Stimulated activated naive CD8-positive, alpha-beta T cell treated with anti-CD3 and anti-CD28 coated beads, Interleukin-15, Interleukin-2, amounts not matched to agents 100 ng/mL and 50 ng/mL, for 24 hours (primary cell): ENCODE measurements at regions not wholly inside any gene's neighbourhood (a gene's known extent, or its start where the extent isn't known, plus 50 kb on each side); places are given as distances from the start of the nearest gene placed in this dataset.
"Not testable (repeated sequence)": the region's sequence is repeated elsewhere in the genome, so short reads cannot be mapped to it uniquely, and the experiment has no call there.

Experiments used
- H3K27ac Mint-ChIP-seq: one replicate; pipeline ENCODE4 v1.8.0; 2021; ENCODE audit warnings: mild to moderate bottlenecking, mixed read lengths
- H3K27me3 Mint-ChIP-seq: one replicate; pipeline ENCODE4 v1.8.0; 2021; ENCODE audit warnings: mixed read lengths
- H3K36me3 Mint-ChIP-seq: one replicate; pipeline ENCODE4 v1.8.0; 2021; ENCODE audit warnings: low read depth, mixed read lengths
- H3K4me1 Mint-ChIP-seq: one replicate; pipeline ENCODE4 v1.8.0; 2021; ENCODE audit warnings: low read depth, mixed read lengths
- H3K4me3 Mint-ChIP-seq: one replicate; pipeline ENCODE4 v1.8.0; 2021; ENCODE audit warnings: mild to moderate bottlenecking, mixed read lengths
- H3K9me3 Mint-ChIP-seq: one replicate; pipeline ENCODE4 v1.8.0; 2021; ENCODE audit warnings: mixed read lengths

GRCh38 chr2:155880382-155880781, 452.1 kb downstream of the NR4A2 start:
- H3K4me1 Mint-ChIP-seq, H3K4me3 Mint-ChIP-seq, H3K36me3 Mint-ChIP-seq, H3K27me3 Mint-ChIP-seq, H3K27ac Mint-ChIP-seq: not testable (repeated sequence)
- H3K9me3 Mint-ChIP-seq = peaks cover 16% of the 10 kb centered on the region

GRCh38 chr2:155879900-155880299, 452.6 kb downstream of the NR4A2 start:
- H3K9me3 Mint-ChIP-seq = peaks cover 16% of the 10 kb centered on the region
- not testable (repeated sequence) for H3K36me3 Mint-ChIP-seq, H3K27me3 Mint-ChIP-seq, H3K27ac Mint-ChIP-seq, H3K4me1 Mint-ChIP-seq, H3K4me3 Mint-ChIP-seq

- peaks cover 15% of the 10 kb centered on the region for H3K9me3 Mint-ChIP-seq
- no peaks in the 10 kb centered on the region for H3K27me3 Mint-ChIP-seq
- no peak overlapping the region for H3K27ac Mint-ChIP-seq
- H3K4me1 Mint-ChIP-seq = no peaks in the 10 kb centered on the region
- no peaks in the 10 kb centered on the region for H3K36me3 Mint-ChIP-seq
- H3K4me3 Mint-ChIP-seq = no peak overlapping the region
Measured at GRCh38 chr2:155872396-155872795, 460.1 kb downstream of the NR4A2 start.

- Mint-ChIP-seq H3K27me3 (no peaks in the 10 kb centered on the region), H3K36me3 (no peaks in the 10 kb centered on the region), H3K9me3 (peaks cover 15% of the 10 kb centered on the region), H3K4me3 (no peak overlapping the region), H3K27ac (no peak overlapping the region), H3K4me1 (no peaks in the 10 kb centered on the region)
Measured at GRCh38 chr2:155871940-155872339, 460.6 kb downstream of the NR4A2 start.

DNA sequence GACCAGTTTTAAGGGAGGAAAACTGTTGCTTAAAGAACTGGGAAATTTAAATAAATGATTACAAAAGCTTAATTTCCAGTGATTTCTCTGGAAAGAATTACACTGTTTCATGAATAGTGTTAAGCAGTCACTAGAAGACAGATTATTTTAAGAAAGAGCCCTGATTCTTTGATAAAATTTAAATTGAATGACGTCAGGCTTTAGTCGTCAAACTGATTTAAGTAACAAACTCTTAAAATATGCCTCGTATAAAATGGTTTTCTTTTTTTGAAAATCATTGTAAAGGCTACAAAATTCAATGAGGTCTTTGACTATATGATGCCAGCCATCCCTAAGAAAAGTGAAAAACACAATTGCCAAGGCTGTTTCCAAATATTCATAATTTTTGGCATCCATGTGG, 465.0 kb downstream of the NR4A2 start:
- no peaks in the 10 kb centered on the region for H3K27me3 Mint-ChIP-seq
- H3K4me3 Mint-ChIP-seq = no peak overlapping the region
- no peaks in the 10 kb centered on the region for H3K9me3 Mint-ChIP-seq
- no peak overlapping the region for H3K27ac Mint-ChIP-seq
- no peaks in the 10 kb centered on the region for H3K4me1 Mint-ChIP-seq
- H3K36me3 Mint-ChIP-seq = no peaks in the 10 kb centered on the region

DNA sequence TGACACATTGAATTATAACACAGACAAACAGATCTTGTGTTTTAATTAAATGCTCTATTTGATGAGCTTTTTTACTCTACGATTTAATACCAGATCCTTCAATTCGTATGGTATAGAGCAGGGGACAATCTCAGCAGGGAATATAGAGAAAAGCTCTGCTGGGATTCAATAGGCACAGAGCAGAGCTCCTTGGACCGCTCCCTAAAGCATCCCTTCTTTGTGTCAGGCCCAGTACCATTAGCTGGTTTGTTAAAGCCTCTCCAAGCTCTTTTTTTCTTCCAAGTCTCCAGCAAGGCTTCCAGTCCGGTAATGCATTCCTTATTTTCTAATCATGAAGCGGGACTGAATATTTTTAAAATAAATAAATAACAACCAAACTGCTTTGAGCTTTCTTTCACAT, 466.0 kb downstream of the NR4A2 start:
- Mint-ChIP-seq H3K4me3 (no peak overlapping the region), H3K36me3 (no peaks in the 10 kb centered on the region), H3K27me3 (no peaks in the 10 kb centered on the region), H3K9me3 (no peaks in the 10 kb centered on the region), H3K27ac (no peak overlapping the region), H3K4me1 (no peaks in the 10 kb centered on the region)

- Mint-ChIP-seq H3K9me3 (no peaks in the 10 kb centered on the region), H3K36me3 (no peaks in the 10 kb centered on the region), H3K27me3 (peaks cover 4% of the 10 kb centered on the region), H3K4me3 (no peak overlapping the region), H3K27ac (no peak overlapping the region), H3K4me1 (no peaks in the 10 kb centered on the region)
Measured at GRCh38 chr2:155852156-155852555, 480.4 kb downstream of the NR4A2 start.

DNA sequence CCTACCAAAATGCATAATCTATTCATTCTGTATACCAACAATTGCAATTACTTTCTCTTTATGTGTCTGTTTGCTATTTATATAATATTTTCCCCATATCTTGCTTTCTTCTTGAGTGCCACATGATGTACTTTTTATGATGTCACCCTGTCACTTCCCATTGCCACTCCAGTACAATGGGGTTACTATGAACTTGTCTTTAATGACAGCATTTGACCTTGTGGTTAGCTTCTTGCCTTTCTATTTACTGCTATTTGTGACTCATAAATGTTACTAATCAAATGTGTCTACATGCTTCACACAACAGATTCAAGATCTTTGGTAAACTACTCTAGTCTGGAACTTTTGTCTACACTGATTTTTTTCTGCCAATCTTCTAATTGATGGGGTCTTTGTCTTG, 486.3 kb downstream of the NR4A2 start:
- H3K36me3 Mint-ChIP-seq = no peaks in the 10 kb centered on the region
- H3K4me3 Mint-ChIP-seq = no peak overlapping the region
- no peaks in the 10 kb centered on the region for H3K9me3 Mint-ChIP-seq
- H3K27me3 Mint-ChIP-seq = no peaks in the 10 kb centered on the region
- no peaks in the 10 kb centered on the region for H3K4me1 Mint-ChIP-seq
- no peak overlapping the region for H3K27ac Mint-ChIP-seq

GRCh38 chr2:155844461-155844860, 488.1 kb downstream of the NR4A2 start:
- Mint-ChIP-seq H3K27ac (no peak overlapping the region), H3K36me3 (no peaks in the 10 kb centered on the region), H3K4me3 (no peak overlapping the region), H3K4me1 (no peaks in the 10 kb centered on the region), H3K27me3 (no peaks in the 10 kb centered on the region), H3K9me3 (no peaks in the 10 kb centered on the region)

GRCh38 chr2:155842103-155842502, 490.4 kb downstream of the NR4A2 start:
- no peaks in the 10 kb centered on the region for H3K9me3 Mint-ChIP-seq
- H3K27me3 Mint-ChIP-seq = no peaks in the 10 kb centered on the region
- H3K27ac Mint-ChIP-seq = no peak overlapping the region
- H3K4me3 Mint-ChIP-seq = no peak overlapping the region
- no peaks in the 10 kb centered on the region for H3K4me1 Mint-ChIP-seq
- H3K36me3 Mint-ChIP-seq = no peaks in the 10 kb centered on the region

DNA sequence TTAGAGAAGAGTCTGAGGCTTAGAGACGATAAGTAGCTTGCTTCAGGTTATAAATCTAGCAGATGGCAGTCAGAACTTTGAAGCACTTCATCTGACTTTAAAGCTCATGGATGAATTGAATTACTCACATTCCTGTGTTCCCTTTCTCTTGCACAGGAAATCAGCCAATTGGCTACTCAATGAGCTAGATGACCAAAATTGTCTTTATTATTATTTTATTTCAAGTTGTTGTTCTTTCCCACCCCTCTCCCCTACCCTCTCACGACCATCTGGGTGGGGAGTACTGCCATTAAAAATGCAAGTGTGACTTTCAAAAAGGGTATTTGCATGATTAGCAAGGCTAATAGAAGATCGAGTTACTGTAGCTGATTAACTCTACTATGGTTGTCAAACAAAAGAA, 491.1 kb downstream of the NR4A2 start:
- Mint-ChIP-seq H3K27ac (no peak overlapping the region), H3K4me3 (no peak overlapping the region), H3K9me3 (no peaks in the 10 kb centered on the region), H3K4me1 (no peaks in the 10 kb centered on the region), H3K36me3 (no peaks in the 10 kb centered on the region), H3K27me3 (no peaks in the 10 kb centered on the region)

- no peaks in the 10 kb centered on the region for H3K27me3 Mint-ChIP-seq
- H3K27ac Mint-ChIP-seq = no peak overlapping the region
- no peak overlapping the region for H3K4me3 Mint-ChIP-seq
- H3K4me1 Mint-ChIP-seq = no peaks in the 10 kb centered on the region
- no peaks in the 10 kb centered on the region for H3K9me3 Mint-ChIP-seq
- no peaks in the 10 kb centered on the region for H3K36me3 Mint-ChIP-seq
Measured at GRCh38 chr2:155840661-155841060, 491.9 kb downstream of the NR4A2 start.

DNA sequence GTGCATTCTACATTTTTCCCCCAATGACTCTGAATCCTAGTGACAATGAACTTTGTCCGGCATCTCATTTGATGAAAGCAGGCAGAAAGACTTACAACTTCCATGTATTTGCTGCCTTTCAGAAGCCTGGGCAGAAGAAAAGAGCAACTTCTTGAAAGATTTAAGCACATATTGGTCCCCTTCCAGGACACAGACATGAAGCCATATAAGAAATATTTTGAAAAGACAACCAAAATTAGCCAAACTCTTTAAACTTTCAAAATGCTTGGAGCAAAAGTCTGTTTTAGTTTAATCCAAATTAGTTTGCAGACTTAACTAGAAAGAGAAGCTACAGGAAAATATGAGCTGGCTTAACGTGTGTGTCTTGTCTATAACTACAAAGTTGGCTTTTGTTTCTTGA, 492.5 kb downstream of the NR4A2 start:
- Mint-ChIP-seq H3K27me3 (no peaks in the 10 kb centered on the region), H3K9me3 (no peaks in the 10 kb centered on the region), H3K27ac (no peak overlapping the region), H3K4me1 (no peaks in the 10 kb centered on the region), H3K36me3 (no peaks in the 10 kb centered on the region), H3K4me3 (no peak overlapping the region)

DNA sequence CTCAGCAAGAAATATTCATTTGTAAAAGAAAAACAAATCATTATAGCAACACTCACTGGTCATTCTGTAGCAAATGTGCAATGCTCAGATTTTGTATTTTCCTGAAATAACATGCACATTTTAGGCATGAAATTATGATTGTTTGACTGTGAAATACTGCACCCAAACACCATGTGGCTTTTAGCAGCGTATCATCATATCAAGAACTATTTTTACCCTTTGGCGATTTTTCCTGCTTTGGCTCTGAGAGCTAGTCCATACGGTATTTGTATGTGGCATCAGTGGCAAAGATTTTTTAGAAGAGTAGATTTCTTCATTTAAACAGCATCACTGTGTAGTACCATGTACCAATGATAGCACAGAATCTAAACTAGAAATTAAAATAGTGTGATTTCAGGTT, 493.1 kb downstream of the NR4A2 start:
- H3K36me3 Mint-ChIP-seq = no peaks in the 10 kb centered on the region
- H3K4me1 Mint-ChIP-seq = no peaks in the 10 kb centered on the region
- H3K27me3 Mint-ChIP-seq = no peaks in the 10 kb centered on the region
- no peak overlapping the region for H3K4me3 Mint-ChIP-seq
- H3K27ac Mint-ChIP-seq = no peak overlapping the region
- no peaks in the 10 kb centered on the region for H3K9me3 Mint-ChIP-seq

DNA sequence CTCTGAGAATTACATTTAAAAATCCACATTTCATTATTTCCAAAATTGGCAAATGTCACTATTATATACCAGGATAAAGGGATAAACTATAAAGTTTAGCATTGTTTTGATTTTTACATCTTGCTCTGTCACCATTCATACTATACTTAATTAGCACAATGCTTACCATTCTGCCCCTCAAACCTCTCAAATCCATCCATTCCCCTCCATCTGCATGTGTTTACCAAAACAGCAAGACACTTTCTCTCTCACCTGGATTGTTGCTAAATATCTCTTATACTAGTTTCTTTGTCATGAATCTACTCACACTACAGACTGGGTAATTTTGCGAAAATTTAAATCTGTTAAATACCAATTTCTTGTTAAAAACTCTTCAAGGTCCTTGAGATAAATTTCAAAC, 496.1 kb downstream of the NR4A2 start:
- Mint-ChIP-seq H3K27ac (no peak overlapping the region), H3K4me1 (no peaks in the 10 kb centered on the region), H3K4me3 (no peak overlapping the region), H3K9me3 (no peaks in the 10 kb centered on the region), H3K36me3 (no peaks in the 10 kb centered on the region), H3K27me3 (no peaks in the 10 kb centered on the region)

GRCh38 chr2:155830817-155831579, 501.5 kb downstream of the NR4A2 start:
- no peak overlapping the region for H3K4me3 Mint-ChIP-seq
- H3K27ac Mint-ChIP-seq = no peak overlapping the region
- H3K27me3 Mint-ChIP-seq = no peaks in the 10 kb centered on the region
- H3K4me1 Mint-ChIP-seq = no peaks in the 10 kb centered on the region
- no peaks in the 10 kb centered on the region for H3K36me3 Mint-ChIP-seq
- no peaks in the 10 kb centered on the region for H3K9me3 Mint-ChIP-seq
